ENCODE measurements at regions not wholly inside any gene's neighbourhood (a gene's known extent, or its start where the extent isn't known, plus 50 kb on each side); places are given as distances from the start of the nearest gene placed in this dataset.

GRCh38 chr2:17301437-17301836 lies 216.8 kb downstream of the RAD51AP2 start:
- Mint-ChIP-seq H3K4me1 (ENCODE audit: low read depth) (no peaks in the 10 kb centered on the region), H3K27ac (no peak overlapping the region), H3K4me3 (no peak overlapping the region), H3K9me3 (no peaks in the 10 kb centered on the region), H3K27me3 (no peaks in the 10 kb centered on the region), H3K36me3 (ENCODE audit: low read depth) (no peaks in the 10 kb centered on the region)
- intact Hi-C loops (cut with micrococcal nuclease), result no loop called here
- ChIA-PET POLR2A (no interaction called here), CTCF (interaction anchor here (1.4 kb wide), 1 partner anchor 9 kb away, joined by 6 read pairs; no protein-coding TSS in a partner anchor)
- TF ChIP-seq CTCF (IDR thresholded peaks at IDR 0.05), result no peak
- no peak for DNase-seq
- ATAC-seq, result no peak

DNA sequence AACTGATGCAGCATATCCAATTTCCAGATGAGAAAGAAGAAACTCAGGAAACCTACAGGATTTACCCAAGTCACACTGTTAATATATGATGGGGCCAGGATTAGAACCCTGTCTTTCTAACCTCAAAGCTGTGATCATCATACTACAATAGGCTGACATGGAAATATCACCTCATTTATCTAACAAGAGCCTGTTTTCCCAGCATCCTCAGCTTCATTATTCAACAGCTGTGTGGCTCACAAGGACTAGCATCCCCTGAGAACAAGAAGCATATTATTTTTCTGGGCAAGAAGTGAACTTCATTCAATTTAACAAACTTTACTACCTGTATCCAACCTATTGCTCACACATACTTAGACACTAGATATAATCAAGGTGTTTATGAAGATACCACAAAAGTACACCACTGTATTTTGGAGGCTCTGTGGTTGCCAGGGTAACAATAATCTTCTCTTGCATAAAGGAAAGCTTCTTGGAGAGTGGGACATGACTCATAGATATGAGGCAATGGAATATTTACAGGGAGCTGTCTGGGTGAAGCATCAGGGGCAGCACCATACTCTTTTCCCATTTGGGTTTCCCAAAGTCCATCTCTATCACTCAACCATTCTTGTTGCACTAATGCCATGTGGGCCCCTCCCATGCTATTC lies 218.2 kb downstream of the RAD51AP2 start:
- no peaks in the 10 kb centered on the region for H3K27me3 Mint-ChIP-seq
- no peaks in the 10 kb centered on the region for H3K4me1 Mint-ChIP-seq (ENCODE audit: low read depth)
- POLR2A ChIA-PET, result no interaction called here
- H3K9me3 Mint-ChIP-seq, result no peaks in the 10 kb centered on the region
- no peak for TF ChIP-seq CTCF (IDR thresholded peaks at IDR 0.05)
- intact Hi-C loops (cut with micrococcal nuclease), result no loop called here
- CTCF ChIA-PET, result no interaction called here
- no peak overlapping the region for H3K4me3 Mint-ChIP-seq
- no peak for DNase-seq
- ATAC-seq, result no peak
- no peak overlapping the region for H3K27ac Mint-ChIP-seq
- no peaks in the 10 kb centered on the region for H3K36me3 Mint-ChIP-seq (ENCODE audit: low read depth)

DNA sequence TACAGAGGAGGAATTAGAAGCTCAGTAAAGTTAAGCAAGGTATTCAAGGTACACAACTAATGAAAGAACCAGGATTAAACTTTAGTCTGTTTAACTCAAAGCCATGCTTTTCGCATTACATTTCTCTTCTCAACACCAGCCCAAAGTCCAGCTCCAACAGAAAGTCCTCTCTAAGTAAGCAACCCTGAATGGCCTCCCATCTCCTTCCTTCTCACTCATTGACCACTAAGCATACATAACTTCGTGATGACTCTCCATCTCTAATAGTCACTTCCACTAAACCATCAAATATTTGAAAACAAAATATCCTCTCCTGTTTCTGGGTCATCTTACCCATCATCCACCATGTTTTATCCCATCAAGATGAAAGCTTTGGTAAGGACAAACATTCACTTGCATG lies 219.8 kb downstream of the RAD51AP2 start:
- intact Hi-C loops (cut with micrococcal nuclease), result no loop called here
- H3K4me3 Mint-ChIP-seq, result no peak overlapping the region
- CTCF ChIA-PET, result no interaction called here
- H3K36me3 Mint-ChIP-seq (ENCODE audit: low read depth), result no peaks in the 10 kb centered on the region
- no peak overlapping the region for H3K27ac Mint-ChIP-seq
- H3K27me3 Mint-ChIP-seq, result no peaks in the 10 kb centered on the region
- POLR2A ChIA-PET, result no interaction called here
- no peaks in the 10 kb centered on the region for H3K9me3 Mint-ChIP-seq
- H3K4me1 Mint-ChIP-seq (ENCODE audit: low read depth), result no peaks in the 10 kb centered on the region
- DNase-seq, result no peak
- ATAC-seq, result no peak
- TF ChIP-seq CTCF (IDR thresholded peaks at IDR 0.05), result no peak

- no peak for TF ChIP-seq CTCF (IDR thresholded peaks at IDR 0.05)
- no peaks in the 10 kb centered on the region for H3K36me3 Mint-ChIP-seq (ENCODE audit: low read depth)
- no peak overlapping the region for H3K4me3 Mint-ChIP-seq
- DNase-seq, result no peak
- H3K9me3 Mint-ChIP-seq, result no peaks in the 10 kb centered on the region
- ChIA-PET CTCF (no interaction called here), POLR2A (no interaction called here)
- ATAC-seq, result no peak
- H3K27me3 Mint-ChIP-seq, result no peaks in the 10 kb centered on the region
- H3K27ac Mint-ChIP-seq, result no peak overlapping the region
- intact Hi-C loops (cut with micrococcal nuclease), result no loop called here
- H3K4me1 Mint-ChIP-seq (ENCODE audit: low read depth), result no peaks in the 10 kb centered on the region
Observed at GRCh38 chr2:17296686-17297085, 221.6 kb downstream of the RAD51AP2 start.

GRCh38 chr2:17289669-17290068 lies 228.6 kb downstream of the RAD51AP2 start:
- Mint-ChIP-seq H3K4me3 (no peak overlapping the region), H3K36me3 (ENCODE audit: low read depth) (no peaks in the 10 kb centered on the region), H3K4me1 (ENCODE audit: low read depth) (no peaks in the 10 kb centered on the region), H3K9me3 (no peaks in the 10 kb centered on the region), H3K27me3 (no peaks in the 10 kb centered on the region), H3K27ac (no peak overlapping the region)
- intact Hi-C loops (cut with micrococcal nuclease), result no loop called here
- no peak for TF ChIP-seq CTCF (IDR thresholded peaks at IDR 0.05)
- DNase-seq, result no peak
- CTCF ChIA-PET, result no interaction called here
- POLR2A ChIA-PET, result no interaction called here
- ATAC-seq, result no peak
